Coronary artery (tissue), 2 donors: ENCODE measurements at regions not wholly inside any gene's neighbourhood (a gene's known extent, or its start where the extent isn't known, plus 50 kb on each side); places are given as distances from the start of the nearest gene placed in this dataset.
"Not testable (repeated sequence)": the region's sequence is repeated elsewhere in the genome, so short reads cannot be mapped to it uniquely, and the experiment has no call there.

ENCODE experiments used
- DNase-seq: peaks from one replicate; pipeline ENCODE4 v3.0.0-alpha.2; 2017; ENCODE audit warnings: low spot score
- H3K27ac ChIP-seq, 2 donors: fragments of 200-600 bp; sonication (generic); one replicate each; pipeline ENCODE4 v1.5.1; 2016 to 2019
- H3K4me3 ChIP-seq: fragments of 200-600 bp; sonication (generic); 2 replicates; pipeline ENCODE4 v1.5.1; 2016; ENCODE audit warnings: mild to moderate bottlenecking, moderate library complexity
- TF ChIP-seq, protein P1 (sequence below): fragments of 200-600 bp; sonication (generic); IDR thresholded peaks from one replicate; pipeline ENCODE4 v1.5.1; 2019; ENCODE audit warnings: antibody characterized with exemption

DNA sequence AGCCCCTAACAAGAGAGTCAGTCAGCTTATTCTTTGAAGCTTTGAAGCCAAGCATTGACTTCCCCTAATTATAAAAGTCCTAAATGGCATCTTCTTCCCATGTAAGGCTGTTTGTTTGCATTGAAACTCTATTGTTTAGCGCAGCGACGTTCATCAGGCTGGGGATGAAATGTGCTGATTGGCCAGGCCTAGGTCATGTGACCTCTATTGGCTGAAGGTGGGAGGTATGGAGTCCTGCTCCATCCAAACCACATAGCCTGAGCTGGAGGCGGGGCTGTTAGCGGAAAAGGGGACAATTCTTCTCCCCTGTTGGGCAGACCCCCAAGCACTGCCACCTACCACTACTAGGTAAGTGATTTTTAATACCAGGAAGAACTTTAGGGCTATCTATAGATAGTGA is 145.3 kb upstream of the PRR23C start:
- TF ChIP-seq, protein P1, sequence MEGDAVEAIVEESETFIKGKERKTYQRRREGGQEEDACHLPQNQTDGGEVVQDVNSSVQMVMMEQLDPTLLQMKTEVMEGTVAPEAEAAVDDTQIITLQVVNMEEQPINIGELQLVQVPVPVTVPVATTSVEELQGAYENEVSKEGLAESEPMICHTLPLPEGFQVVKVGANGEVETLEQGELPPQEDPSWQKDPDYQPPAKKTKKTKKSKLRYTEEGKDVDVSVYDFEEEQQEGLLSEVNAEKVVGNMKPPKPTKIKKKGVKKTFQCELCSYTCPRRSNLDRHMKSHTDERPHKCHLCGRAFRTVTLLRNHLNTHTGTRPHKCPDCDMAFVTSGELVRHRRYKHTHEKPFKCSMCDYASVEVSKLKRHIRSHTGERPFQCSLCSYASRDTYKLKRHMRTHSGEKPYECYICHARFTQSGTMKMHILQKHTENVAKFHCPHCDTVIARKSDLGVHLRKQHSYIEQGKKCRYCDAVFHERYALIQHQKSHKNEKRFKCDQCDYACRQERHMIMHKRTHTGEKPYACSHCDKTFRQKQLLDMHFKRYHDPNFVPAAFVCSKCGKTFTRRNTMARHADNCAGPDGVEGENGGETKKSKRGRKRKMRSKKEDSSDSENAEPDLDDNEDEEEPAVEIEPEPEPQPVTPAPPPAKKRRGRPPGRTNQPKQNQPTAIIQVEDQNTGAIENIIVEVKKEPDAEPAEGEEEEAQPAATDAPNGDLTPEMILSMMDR = no peak

DNA sequence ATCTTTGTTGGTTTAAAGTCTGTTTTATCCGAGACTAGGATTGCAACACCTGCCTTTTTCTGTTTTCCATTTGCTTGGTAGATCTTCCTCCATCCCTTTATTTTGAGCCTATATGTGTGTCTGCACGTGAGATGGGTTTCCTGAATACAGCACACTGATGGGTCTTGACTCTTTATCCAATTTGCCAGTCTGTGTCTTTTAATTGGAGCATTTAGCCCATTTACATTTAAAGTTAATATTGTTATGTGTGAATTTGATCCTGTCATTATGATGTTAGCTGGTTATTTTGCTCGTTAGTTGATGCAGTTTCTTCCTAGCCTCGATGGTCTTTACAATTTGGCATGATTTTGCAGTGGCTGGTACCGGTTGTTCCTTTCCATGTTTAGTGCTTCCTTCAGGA is 149.4 kb upstream of the MRPS22 start:
- DNase-seq, H3K27ac ChIP-seq, H3K4me3 ChIP-seq: not testable (repeated sequence)

More for the DNA sequence above, 145.3 kb upstream of the PRR23C start:
- Histone ChIP-seq H3K27ac (no peak overlapping the region), H3K4me3 (no peak overlapping the region)
- DNase-seq = no peak

DNA sequence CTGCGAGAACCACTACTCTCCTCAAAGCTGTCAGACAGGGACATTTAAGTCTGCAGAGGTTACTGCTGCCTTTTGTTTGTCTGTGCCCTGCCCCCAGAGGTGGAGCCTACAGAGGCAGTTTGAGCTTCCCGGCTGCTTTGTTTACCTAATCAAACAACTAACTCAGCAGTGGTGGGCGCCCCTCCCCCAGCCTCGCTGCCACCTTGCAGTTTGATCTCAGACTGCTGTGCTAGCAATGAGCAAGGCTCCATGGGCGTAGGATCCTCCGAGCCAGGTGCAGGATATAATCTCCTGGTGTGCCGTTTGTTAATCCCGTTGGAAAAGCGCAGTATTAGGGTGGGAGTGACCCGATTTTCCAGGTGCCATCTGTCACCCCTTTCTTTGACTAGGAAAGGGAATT is 147.7 kb upstream of the MRPS22 start:
- not testable (repeated sequence) for H3K4me3 ChIP-seq, DNase-seq, H3K27ac ChIP-seq

GRCh38 chr3:139197251-139197650 is 146.6 kb upstream of the MRPS22 start:
- TF ChIP-seq, protein P1 = no peak
- Histone ChIP-seq H3K4me3 (no peak overlapping the region), H3K27ac (no peak overlapping the region)

GRCh38 chr3:139198186-139198585 is 145.6 kb upstream of the MRPS22 start:
- Histone ChIP-seq H3K27ac (no peak overlapping the region), H3K4me3 (no peak overlapping the region)
- TF ChIP-seq, protein P1 = no peak
- no peak for DNase-seq

More at GRCh38 chr3:139197251-139197650, 146.6 kb upstream of the MRPS22 start:
- DNase-seq = no peak

- Histone ChIP-seq H3K27ac (no peak overlapping the region), H3K4me3 (no peak overlapping the region)
- DNase-seq = no peak
- TF ChIP-seq, protein P1 = no peak
These were observed 144.9 kb upstream of the MRPS22 start for GRCh38 chr3:139198929-139199328.

- no peak for DNase-seq
- Histone ChIP-seq H3K4me3 (no peak overlapping the region), H3K27ac (no peak overlapping the region)
- TF ChIP-seq, protein P1 = no peak
These were observed 144.3 kb upstream of the MRPS22 start for GRCh38 chr3:139199421-139200010.

DNA sequence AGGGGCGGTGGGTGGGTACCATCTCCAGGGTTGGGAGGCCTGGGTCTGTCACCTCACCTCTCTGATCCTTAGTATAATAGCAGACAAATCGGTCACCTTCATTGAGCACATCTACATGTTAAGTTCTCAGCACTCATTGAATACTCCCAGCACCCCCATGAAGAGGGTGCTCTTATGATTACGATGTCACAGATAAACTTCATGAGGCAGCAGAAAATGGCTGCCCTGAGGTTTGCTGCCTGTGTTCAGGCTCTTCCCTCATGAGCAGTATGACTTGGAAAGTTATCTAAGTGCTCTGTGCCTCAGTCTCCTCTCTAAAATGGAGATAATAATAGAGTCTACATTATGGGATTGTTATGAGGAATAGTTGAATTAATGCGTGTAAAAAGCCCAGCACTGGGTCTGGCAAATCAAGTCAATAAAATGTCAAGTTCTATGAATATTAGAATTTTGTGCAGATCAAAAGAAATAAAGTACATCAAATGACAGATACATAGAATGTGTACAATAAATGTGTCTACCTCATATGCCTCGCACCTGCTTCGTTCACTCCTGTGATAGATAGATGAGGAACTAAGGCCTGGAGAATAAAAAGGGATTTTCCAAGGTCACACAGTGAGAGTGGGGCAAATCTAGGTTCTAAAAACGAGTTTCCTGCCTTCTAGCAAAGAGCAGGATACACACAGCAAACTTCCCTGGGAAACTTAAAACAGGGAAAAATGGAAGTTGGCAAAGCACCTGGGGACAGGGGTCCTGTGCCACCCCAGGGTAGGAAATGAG is 142.2 kb upstream of the MRPS22 start:
- Histone ChIP-seq H3K27ac (no peak overlapping the region), H3K4me3 (no peak overlapping the region)
- no peak for DNase-seq
- TF ChIP-seq, protein P1 = no peak
